Omental fat pad (tissue), 3 donors: ENCODE measurements at regions not wholly inside any gene's neighbourhood (a gene's known extent, or its start where the extent isn't known, plus 50 kb on each side); places are given as distances from the start of the nearest gene placed in this dataset.

Source experiments
- ATAC-seq: fragments of 150-250 bp; one replicate; pipeline ENCODE4 v1.9.1; 2016; ENCODE audit warnings: mild to moderate bottlenecking, moderate library complexity; ENCODE audit not compliant: low FRiP score
- DNase-seq: peaks from one replicate; pipeline ENCODE4 v3.0.0-alpha.2; 2019; ENCODE audit warnings: low spot score
- CTCF ChIP-seq, 3 donors: fragments of 450-650 bp; IDR thresholded peaks; one replicate each; pipeline ENCODE4 v1.5.1; 2016 to 2017; ENCODE audit warnings: antibody characterized with exemption in 3 of 3, mild to moderate bottlenecking in 3 of 3, moderate library complexity in 2 of 3

DNA sequence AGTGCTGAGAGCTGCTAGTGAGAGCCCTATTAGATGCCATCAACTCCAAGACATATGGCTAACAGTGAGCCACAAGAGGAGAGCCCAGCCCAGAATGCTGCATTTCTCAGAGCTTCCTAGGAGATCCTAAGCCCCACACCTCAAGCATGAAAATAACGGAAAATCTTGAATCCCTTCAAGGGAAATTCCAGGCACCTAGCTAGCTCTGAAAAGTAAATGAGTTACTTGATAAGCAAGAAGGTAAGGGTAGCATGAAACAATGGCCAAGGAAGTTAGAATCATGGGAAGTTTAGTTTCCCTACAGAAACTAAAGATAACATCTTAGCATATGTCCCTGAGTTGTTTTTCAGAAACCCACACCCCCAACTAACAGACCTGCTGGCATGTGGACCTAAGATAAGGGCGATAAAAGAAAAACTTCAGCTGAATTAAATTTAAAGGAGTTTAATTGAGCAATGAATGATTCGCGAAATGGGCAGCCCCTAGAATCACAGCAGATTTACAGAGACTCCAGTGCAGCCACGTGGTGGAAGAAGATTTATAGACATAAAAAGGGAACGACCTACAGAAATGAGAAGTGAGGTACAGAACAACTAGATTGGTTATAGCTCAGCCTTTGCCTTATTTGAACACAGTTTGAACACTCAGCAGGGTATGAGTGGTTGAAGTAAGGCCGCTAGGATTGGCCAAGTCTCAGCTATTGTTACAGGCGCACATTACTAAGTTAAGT is 301.3 kb upstream of the DACH1 start:
- DNase-seq (no peak), ATAC-seq (no peak)
- no peak for TF ChIP-seq CTCF (IDR thresholded peaks at IDR 0.05)

- no peak for ATAC-seq
- no peak for DNase-seq
- TF ChIP-seq CTCF (IDR thresholded peaks at IDR 0.05), result no peak
Observed at GRCh38 chr13:72166102-72166650, 299.2 kb upstream of the DACH1 start.

GRCh38 chr13:72165276-72165675 is 298.3 kb upstream of the DACH1 start:
- no peak for DNase-seq
- TF ChIP-seq CTCF (IDR thresholded peaks at IDR 0.05), result no peak
- no peak for ATAC-seq

GRCh38 chr13:72164811-72165210 is 297.8 kb upstream of the DACH1 start:
- no peak for DNase-seq
- no peak for TF ChIP-seq CTCF (IDR thresholded peaks at IDR 0.05)
- no peak for ATAC-seq

DNA sequence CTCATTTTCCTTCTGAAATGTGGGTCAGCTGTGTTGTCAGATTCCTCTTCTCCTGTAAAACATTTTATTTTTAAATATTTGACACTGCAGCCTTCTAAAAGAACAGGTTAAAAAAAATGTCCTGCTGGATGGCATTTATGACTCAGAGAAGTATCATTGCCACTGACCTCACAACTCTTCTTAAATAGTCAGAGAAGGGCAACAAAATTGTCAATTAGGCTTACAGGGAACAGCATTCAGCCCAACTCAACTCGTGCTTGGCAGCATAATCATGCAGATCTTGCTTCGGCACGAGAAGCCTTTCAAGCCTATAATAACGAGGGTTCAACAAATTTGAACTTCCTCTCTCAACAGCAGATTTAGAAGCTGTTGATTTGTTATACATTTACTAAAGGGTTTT is 296.7 kb upstream of the DACH1 start:
- TF ChIP-seq CTCF (IDR thresholded peaks at IDR 0.05), result no peak

DNA sequence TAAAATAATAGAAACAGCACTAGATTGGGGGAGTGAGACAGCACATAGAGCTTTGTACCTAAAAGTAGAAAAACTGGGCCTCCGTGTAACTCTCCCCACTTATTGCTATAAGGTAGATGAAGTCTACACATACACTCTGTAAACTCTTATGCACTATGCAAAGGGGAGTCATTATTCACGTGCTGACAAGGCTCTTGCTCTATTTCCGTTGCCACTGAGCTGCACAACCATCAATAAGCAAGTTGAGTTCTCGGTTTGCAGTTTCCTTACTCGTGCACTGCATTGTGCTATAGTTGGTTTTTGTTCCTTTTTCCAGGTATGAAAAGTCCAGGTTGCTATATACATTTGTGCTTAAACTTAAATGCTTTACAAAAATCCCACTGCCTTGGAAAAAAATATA is 294.0 kb upstream of the DACH1 start:
- no peak for TF ChIP-seq CTCF (IDR thresholded peaks at IDR 0.05)
- DNase-seq (no peak), ATAC-seq (no peak)

More for the DNA sequence above, 296.7 kb upstream of the DACH1 start:
- DNase-seq (no peak), ATAC-seq (no peak)

- ATAC-seq (no peak), DNase-seq (no peak)
- no peak for TF ChIP-seq CTCF (IDR thresholded peaks at IDR 0.05)
Observed at GRCh38 chr13:72156760-72157159, 289.8 kb upstream of the DACH1 start.
